C4-2B (cell line): ENCODE measurements at regions not wholly inside any gene's neighbourhood (a gene's known extent, or its start where the extent isn't known, plus 50 kb on each side); places are given as distances from the start of the nearest gene placed in this dataset.
A peak's percentile ranks its signal among the peaks of the same experiment; 100 is the strongest.

ENCODE experiments used
- H3K27ac ChIP-seq: fragments of 450-650 bp; 2 replicates; pipeline ENCODE4 v1.5.1; 2017
- ZFX ChIP-seq: fragments of 450-650 bp; IDR thresholded peaks from 2 replicates; pipeline ENCODE4 v1.6.1; 2017
- TF ChIP-seq, protein P1 (sequence below): fragments of 450-650 bp; conservative IDR thresholded peaks from 2 replicates; pipeline ENCODE4 v1.5.1; 2017; ENCODE audit warnings: mild to moderate bottlenecking

DNA sequence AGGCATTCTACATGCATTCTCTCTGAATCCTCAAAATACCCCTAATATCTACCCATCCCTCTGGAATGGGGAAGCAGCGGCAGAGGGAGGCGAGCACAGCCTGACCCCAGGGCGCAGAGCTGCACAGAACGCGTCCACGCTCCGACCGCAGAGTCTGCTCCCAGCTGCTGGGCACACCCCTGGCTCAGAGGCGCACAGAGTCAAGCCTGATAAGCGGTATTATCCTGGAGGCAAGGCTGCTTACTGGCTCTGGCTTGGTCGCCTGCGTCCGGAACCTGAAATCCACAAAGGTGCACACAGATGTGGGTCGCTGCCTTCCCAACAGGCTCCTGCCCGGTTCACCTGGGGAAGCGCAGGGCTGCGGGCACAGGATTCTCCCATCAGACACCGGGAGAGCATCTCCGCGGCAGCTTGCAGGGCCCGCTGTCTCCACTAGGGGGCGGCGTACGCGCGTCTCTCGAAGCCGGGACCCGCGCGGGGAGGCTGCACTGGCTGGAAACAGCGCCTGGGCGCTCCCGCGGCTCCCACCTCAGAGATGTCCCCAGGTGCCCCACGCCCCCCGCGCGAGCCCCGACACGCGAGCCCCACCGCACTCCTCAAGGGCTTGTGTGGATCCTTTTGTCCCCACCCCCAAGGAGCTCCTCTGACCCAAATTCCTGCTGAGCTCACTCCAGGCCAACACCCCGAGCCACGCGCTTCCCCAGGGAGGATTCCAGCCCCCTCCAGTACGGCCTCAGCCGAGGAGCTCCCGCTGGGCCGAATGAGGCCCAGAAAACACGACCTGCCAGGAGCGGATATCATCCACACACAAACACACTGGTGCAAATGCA lies 120.1 kb upstream of the FZD10 start:
- no peak for TF ChIP-seq ZFX
- TF ChIP-seq, protein P1, sequence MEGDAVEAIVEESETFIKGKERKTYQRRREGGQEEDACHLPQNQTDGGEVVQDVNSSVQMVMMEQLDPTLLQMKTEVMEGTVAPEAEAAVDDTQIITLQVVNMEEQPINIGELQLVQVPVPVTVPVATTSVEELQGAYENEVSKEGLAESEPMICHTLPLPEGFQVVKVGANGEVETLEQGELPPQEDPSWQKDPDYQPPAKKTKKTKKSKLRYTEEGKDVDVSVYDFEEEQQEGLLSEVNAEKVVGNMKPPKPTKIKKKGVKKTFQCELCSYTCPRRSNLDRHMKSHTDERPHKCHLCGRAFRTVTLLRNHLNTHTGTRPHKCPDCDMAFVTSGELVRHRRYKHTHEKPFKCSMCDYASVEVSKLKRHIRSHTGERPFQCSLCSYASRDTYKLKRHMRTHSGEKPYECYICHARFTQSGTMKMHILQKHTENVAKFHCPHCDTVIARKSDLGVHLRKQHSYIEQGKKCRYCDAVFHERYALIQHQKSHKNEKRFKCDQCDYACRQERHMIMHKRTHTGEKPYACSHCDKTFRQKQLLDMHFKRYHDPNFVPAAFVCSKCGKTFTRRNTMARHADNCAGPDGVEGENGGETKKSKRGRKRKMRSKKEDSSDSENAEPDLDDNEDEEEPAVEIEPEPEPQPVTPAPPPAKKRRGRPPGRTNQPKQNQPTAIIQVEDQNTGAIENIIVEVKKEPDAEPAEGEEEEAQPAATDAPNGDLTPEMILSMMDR: peak; percentile 88
- H3K27ac ChIP-seq: no peak overlapping the region

- TF ChIP-seq, protein P1: no peak
- no peak overlapping the region for H3K27ac ChIP-seq
These were observed 118.4 kb upstream of the FZD10 start for GRCh38 chr12:130043685-130044406.

DNA sequence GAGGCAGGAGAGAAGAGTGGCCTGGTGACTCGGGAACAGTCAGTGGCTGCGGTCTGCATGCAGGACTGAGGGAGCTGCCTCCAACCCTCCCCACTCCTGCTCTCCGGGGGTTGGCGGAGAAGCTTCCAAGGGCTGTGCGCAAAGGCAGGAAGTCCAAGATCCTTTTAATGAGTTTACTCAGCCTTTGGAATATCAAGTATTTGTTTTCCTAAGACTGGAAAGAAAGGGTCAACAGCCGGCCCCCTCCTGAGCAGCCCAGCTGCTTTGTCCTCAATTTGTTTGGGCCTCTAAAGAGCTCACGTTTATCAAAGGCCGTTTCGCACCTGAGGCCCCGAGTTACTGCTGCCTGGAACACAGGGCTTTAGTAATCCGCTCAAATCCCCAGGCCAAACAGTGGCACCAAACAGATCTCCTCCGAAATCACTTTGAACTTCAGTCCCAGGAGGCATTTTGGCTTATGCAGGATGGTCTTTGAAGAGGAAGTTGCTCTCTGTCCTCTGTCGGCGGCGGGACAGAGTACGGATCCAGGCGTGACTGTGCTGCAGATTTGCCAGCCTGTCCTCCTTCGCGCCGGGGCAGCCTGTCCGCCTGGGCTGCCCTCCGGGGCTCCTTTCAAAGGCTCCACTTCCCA lies 117.2 kb upstream of the FZD10 start:
- TF ChIP-seq ZFX: no peak
- TF ChIP-seq, protein P1: no peak
- no peak overlapping the region for H3K27ac ChIP-seq

DNA sequence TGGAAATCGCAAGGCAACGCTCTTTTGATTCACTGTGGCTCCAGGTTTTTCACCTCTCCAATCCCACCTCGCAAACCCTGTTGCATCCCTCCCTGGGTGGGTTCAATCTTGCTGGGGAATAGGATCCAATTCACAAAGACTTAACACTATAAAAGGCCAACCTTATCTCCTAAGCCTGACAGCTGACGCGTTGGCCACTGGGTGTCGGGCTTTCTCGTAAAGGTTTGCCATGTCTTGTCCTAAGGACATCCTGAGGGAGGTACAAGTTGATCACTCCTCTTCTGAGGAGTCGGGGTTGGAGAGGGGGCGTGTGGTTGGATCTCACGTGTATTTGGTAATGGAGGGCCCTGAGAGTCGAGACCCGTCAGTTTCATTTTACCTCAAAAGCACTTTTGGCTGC lies 112.6 kb upstream of the FZD10 start:
- H3K27ac ChIP-seq: no peak overlapping the region
- no peak for TF ChIP-seq ZFX
- TF ChIP-seq, protein P1: peak; percentile 33

DNA sequence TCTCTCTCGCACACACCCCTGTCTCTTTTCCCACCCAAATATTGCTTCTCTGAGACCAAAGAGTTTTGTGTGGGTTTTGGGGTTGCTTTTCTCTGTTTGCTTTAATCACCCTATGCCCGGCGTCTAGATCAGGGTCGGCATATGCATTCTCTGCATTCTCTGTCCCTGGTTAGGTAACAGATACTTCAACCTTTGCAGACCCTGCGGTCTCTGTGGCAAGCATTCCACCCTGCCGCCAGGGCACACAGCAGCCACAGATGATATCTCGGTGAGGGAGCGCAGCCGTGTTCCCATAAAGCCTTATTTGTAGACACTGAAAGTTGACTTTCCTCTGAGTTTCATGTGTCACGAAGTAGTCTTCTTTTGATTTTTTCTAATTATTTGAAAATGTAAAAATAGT lies 110.4 kb upstream of the FZD10 start:
- TF ChIP-seq, protein P1: no peak
- TF ChIP-seq ZFX: no peak
- no peak overlapping the region for H3K27ac ChIP-seq

DNA sequence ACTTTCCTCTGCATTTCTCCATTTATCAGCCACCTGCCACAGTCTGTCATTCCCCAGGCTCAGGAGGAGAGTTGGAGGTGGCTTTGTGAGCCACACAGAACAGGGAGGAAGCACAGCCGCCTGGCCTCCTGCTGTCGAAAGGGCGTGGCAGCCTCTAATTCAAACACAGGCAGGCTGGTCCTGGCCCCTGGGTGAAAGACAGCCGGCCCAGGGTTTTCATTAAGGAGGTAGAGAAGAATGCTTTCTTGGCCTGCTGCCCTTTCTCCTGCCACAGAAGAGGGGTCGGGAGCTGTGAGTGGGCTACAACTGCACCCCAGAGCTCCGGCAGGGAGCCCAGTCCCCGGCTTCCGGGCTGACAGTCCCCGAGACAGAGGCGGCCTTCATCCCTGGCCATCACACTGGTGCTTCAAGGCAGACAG lies 108.6 kb upstream of the FZD10 start:
- no peak for TF ChIP-seq ZFX
- TF ChIP-seq, protein P1: no peak
- no peak overlapping the region for H3K27ac ChIP-seq

DNA sequence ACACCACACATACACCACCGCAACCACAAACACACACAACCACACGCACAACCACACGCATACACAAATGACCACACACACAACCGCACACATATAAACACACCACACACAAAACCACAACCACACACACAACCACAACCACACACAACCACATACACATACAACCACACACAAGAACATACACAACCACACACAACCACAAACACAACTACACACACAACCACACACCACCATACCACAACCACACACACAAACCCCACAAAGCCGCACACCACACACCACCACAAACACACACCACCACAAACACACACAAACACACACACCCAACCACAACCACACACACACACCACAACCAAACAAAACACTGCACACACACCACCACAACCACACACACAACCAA lies 107.5 kb upstream of the FZD10 start:
- TF ChIP-seq, protein P1: no peak
- no peak for TF ChIP-seq ZFX
- no peak overlapping the region for H3K27ac ChIP-seq
